B cell (primary cell): ENCODE measurements at regions not wholly inside any gene's neighbourhood (a gene's known extent, or its start where the extent isn't known, plus 50 kb on each side); places are given as distances from the start of the nearest gene placed in this dataset.

ENCODE experiments used
- ATAC-seq: fragments of 200-7000 bp; cut with Tn5 transposase; one replicate; pipeline ENCODE4 v1.10.0; 2021; ENCODE audit warnings: low read depth, mild to moderate bottlenecking, moderate number of reproducible peaks, moderate library complexity
- CTCF ChIA-PET: fragments of 350-600 bp; sonication (Branson Sonifier 250); formaldehyde crosslinking; loops from one replicate; lab custom pipeline; 2021; ENCODE audit warnings: antibody characterized with exemption, inconsistent platforms; lab: Charles Lee
- POLR2A ChIA-PET: fragments of 350-600 bp; sonication (Branson Sonifier 250); formaldehyde crosslinking; loops from one replicate; lab custom pipeline; 2021; ENCODE audit warnings: antibody characterized with exemption; lab: Charles Lee
- DNase-seq: peaks from one replicate; pipeline ENCODE4 v3.0.0; 2013
- H2AFZ ChIP-seq: 2 replicates; pipeline ENCODE4 v1.6.1; 2012; ENCODE audit warnings: mild to moderate bottlenecking, low read depth, low read length; ENCODE audit not compliant: insufficient read depth, poor library complexity, severe bottlenecking
- H3K27ac ChIP-seq, 2 donors: 1 replicate in 1 of 2; 2 replicates in 1 of 2; pipeline ENCODE4 v1.5.1; 2012 to 2013; ENCODE audit warnings: low read length in 2 of 2, mild to moderate bottlenecking in 2 of 2, moderate library complexity in 1 of 2
- H3K27me3 ChIP-seq, 4 experiments: fragments of 200-600 bp in 1 of 4; sonication (generic) in 1 of 4; replicated peaks in 1 of 4; 1 replicate in 2 of 4; 2 replicates in 2 of 4; pipeline versions ENCODE4 v1.6.1 to v1.7.0; 2013 to 2016; ENCODE audit warnings: low read length in 3 of 4, mild to moderate bottlenecking in 2 of 4, mixed read lengths in 1 of 4, moderate library complexity in 1 of 4; ENCODE audit not compliant: insufficient read depth in 4 of 4, control insufficient read depth in 3 of 4; ENCODE audit errors: control extremely low read depth in 1 of 4
- H3K36me3 ChIP-seq, 2 experiments: replicated peaks in 1 of 2; 1 replicate in 1 of 2; 2 replicates in 1 of 2; pipeline versions ENCODE4 v1.6.1 to v1.7.1; 2013; ENCODE audit warnings: low read length in 1 of 2; ENCODE audit not compliant: insufficient read depth in 2 of 2, control insufficient read depth in 1 of 2; ENCODE audit errors: control extremely low read depth in 1 of 2, extremely low read depth in 1 of 2
- H3K4me1 ChIP-seq, 2 donors: fragments of 200-600 bp in 1 of 2; sonication (generic) in 1 of 2; 1 replicate in 1 of 2; 2 replicates in 1 of 2; pipeline versions ENCODE4 v1.5.1 to v1.6.1; 2013 to 2017; ENCODE audit warnings: low read length in 2 of 2; ENCODE audit not compliant: control insufficient read depth in 2 of 2, insufficient read depth in 2 of 2
- H3K4me2 ChIP-seq: replicated peaks from 2 replicates; pipeline ENCODE3; 2012; ENCODE audit warnings: mild to moderate bottlenecking, low read depth, low read length; ENCODE audit not compliant: poor library complexity, severe bottlenecking
- H3K4me3 ChIP-seq, 5 experiments: fragments of 200-600 bp in 1 of 5; sonication (generic) in 1 of 5; 1 replicate in 3 of 5; 2 replicates in 2 of 5; pipeline versions ENCODE4 v1.5.1 to v1.7.0; 2011 to 2016; ENCODE audit warnings: low read length in 4 of 5, mild to moderate bottlenecking in 4 of 5, low read depth in 2 of 5, control low read depth in 1 of 5, moderate library complexity in 1 of 5; ENCODE audit not compliant: insufficient read depth in 1 of 5; ENCODE audit errors: control extremely low read depth in 1 of 5, extremely low read depth in 1 of 5
- H3K79me2 ChIP-seq: fragments of 200-600 bp; sonication (generic); one replicate; pipeline ENCODE4 v1.6.0; 2016; ENCODE audit warnings: low read length; ENCODE audit not compliant: control insufficient read depth, insufficient read depth
- H3K9ac ChIP-seq: fragments of 200-600 bp; sonication (generic); 2 replicates; pipeline ENCODE4 v1.6.1; 2017; ENCODE audit warnings: mild to moderate bottlenecking, low read length, moderate library complexity
- H3K9me3 ChIP-seq, 3 donors: one replicate each; pipeline versions ENCODE4 v1.6.1 to v1.7.1; 2013; ENCODE audit warnings: low read length in 2 of 3; ENCODE audit not compliant: control insufficient read depth in 2 of 3, insufficient read depth in 1 of 3; ENCODE audit errors: control extremely low read depth in 1 of 3
- H4K20me1 ChIP-seq: 2 replicates; pipeline ENCODE4 v1.6.0; 2012; ENCODE audit warnings: mild to moderate bottlenecking, low read length; ENCODE audit not compliant: insufficient read depth, control insufficient read depth, poor library complexity, severe bottlenecking
- H3K27ac Mint-ChIP-seq: one replicate; pipeline ENCODE4 v1.8.0; 2021; ENCODE audit warnings: mixed read lengths
- H3K27me3 Mint-ChIP-seq: one replicate; pipeline ENCODE4 v1.8.0; 2021; ENCODE audit warnings: mixed read lengths
- H3K4me1 Mint-ChIP-seq: one replicate; pipeline ENCODE4 v1.8.0; 2021; ENCODE audit warnings: mixed read lengths
- H3K4me3 Mint-ChIP-seq: one replicate; pipeline ENCODE4 v1.8.0; 2021; ENCODE audit warnings: mixed read lengths
- H3K9me3 Mint-ChIP-seq: one replicate; pipeline ENCODE4 v1.8.0; 2022; ENCODE audit warnings: mixed read lengths; ENCODE audit not compliant: insufficient read depth
- CTCF ChIP-seq: fragments of 200-600 bp; IDR thresholded peaks from one replicate; pipeline ENCODE4 v1.8.0; 2022; ENCODE audit warnings: antibody characterized with exemption, mild to moderate bottlenecking
- EZH2 ChIP-seq: IDR thresholded peaks from 2 replicates; pipeline ENCODE4 v1.6.1; 2012; ENCODE audit warnings: borderline replicate concordance, low read depth, mild to moderate bottlenecking, moderate library complexity, low read length; ENCODE audit not compliant: insufficient read depth, poor library complexity, severe bottlenecking
- WGBS: methylation state at CpG from one replicate; pipeline ENCODE4 v1.1.5; 2013; ENCODE audit warnings: missing lambda C conversion rate; ENCODE audit not compliant: insufficient coverage; 5-methylcytosine and 5-hydroxymethylcytosine counted together
- intact Hi-C: fragments of 100-400 bp; cut with micrococcal nuclease; formaldehyde crosslinking; loops from one replicate; pipeline ENCODE4 v1.10.0; 2022

GRCh38 chr2:123456416-123456815 lies 568.7 kb upstream of the CNTNAP5 start:
- H3K27ac Mint-ChIP-seq, result no peak overlapping the region
- no peaks in the 10 kb centered on the region for H3K4me1 ChIP-seq
- peaks cover 14% of the 10 kb centered on the region for H3K9me3 Mint-ChIP-seq
- ChIA-PET CTCF (no interaction called here), POLR2A (no interaction called here)
- H4K20me1 ChIP-seq, result no peaks in the 10 kb centered on the region
- no peak overlapping the region for H2AFZ ChIP-seq
- no peaks in the 10 kb centered on the region for H3K79me2 ChIP-seq
- H3K4me3 Mint-ChIP-seq, result no peak overlapping the region
- no peak for ATAC-seq
- no peaks in the 10 kb centered on the region for H3K27me3 ChIP-seq
- H3K27me3 Mint-ChIP-seq, result no peaks in the 10 kb centered on the region
- peaks cover 0 to 2% (median 0%) of the 10 kb centered on the region in 3 donors for H3K9me3 ChIP-seq
- DNase-seq, result no peak
- no peaks in the 10 kb centered on the region for H3K36me3 ChIP-seq
- no peak overlapping the region for H3K27ac ChIP-seq
- H3K9ac ChIP-seq, result no peak overlapping the region
- no peak overlapping the region for H3K4me2 ChIP-seq
- H3K4me3 ChIP-seq, result no peak overlapping the region
- no CpG with 5 or more reads among the region's 2 CpGs for WGBS
- intact Hi-C loops, result no loop called here
- H3K4me1 Mint-ChIP-seq, result no peaks in the 10 kb centered on the region
- TF ChIP-seq CTCF (no peak), EZH2 (no peak)

DNA sequence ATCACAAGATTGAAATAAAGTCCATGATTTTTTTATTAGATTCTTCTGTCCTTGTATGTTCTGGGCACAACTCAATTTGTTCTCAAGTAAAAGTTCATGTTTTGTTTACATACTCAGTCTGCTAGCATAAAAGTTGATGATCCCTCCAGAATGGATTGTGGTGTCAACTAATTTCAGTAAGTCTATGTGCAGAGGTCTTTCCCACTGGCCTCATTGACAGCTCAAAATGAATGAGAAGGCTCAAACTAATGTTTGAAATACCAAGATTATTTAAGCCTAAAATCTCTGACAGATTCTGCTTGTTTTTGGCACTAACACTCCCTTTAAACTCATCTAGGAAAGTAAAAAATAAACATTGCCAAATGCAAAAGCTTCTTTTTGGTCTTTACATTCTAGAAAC lies 561.2 kb upstream of the CNTNAP5 start:
- H3K27me3 Mint-ChIP-seq, result no peaks in the 10 kb centered on the region

More for the DNA sequence above, 561.2 kb upstream of the CNTNAP5 start:
- DNase-seq (no peak), ATAC-seq (no peak)
- H3K9me3 ChIP-seq, result no peaks in the 10 kb centered on the region
- H2AFZ ChIP-seq, result no peak overlapping the region
- no peaks in the 10 kb centered on the region for H3K36me3 ChIP-seq
- no peak overlapping the region for H3K27ac Mint-ChIP-seq
- no peak overlapping the region for H3K27ac ChIP-seq
- TF ChIP-seq CTCF (no peak), EZH2 (no peak)
- no peaks in the 10 kb centered on the region for H3K27me3 ChIP-seq
- H3K4me1 Mint-ChIP-seq, result no peaks in the 10 kb centered on the region
- no peak overlapping the region for H3K4me3 Mint-ChIP-seq
- no peaks in the 10 kb centered on the region for H3K79me2 ChIP-seq
- ChIA-PET POLR2A (no interaction called here), CTCF (no interaction called here)
- intact Hi-C loops, result no loop called here
- no peaks in the 10 kb centered on the region for H4K20me1 ChIP-seq
- H3K9me3 Mint-ChIP-seq, result peaks cover 2% of the 10 kb centered on the region
- H3K9ac ChIP-seq, result no peak overlapping the region
- H3K4me3 ChIP-seq, result no peak overlapping the region
- H3K4me2 ChIP-seq, result no peak overlapping the region
- no peaks in the 10 kb centered on the region for H3K4me1 ChIP-seq
